ENCODE measurements at regions not wholly inside any gene's neighbourhood (a gene's known extent, or its start where the extent isn't known, plus 50 kb on each side); places are given as distances from the start of the nearest gene placed in this dataset.
A peak's percentile ranks its signal among the peaks of the same experiment; 100 is the strongest.
"Not testable (repeated sequence)": the region's sequence is repeated elsewhere in the genome, so short reads cannot be mapped to it uniquely, and the experiment has no call there.

DNA sequence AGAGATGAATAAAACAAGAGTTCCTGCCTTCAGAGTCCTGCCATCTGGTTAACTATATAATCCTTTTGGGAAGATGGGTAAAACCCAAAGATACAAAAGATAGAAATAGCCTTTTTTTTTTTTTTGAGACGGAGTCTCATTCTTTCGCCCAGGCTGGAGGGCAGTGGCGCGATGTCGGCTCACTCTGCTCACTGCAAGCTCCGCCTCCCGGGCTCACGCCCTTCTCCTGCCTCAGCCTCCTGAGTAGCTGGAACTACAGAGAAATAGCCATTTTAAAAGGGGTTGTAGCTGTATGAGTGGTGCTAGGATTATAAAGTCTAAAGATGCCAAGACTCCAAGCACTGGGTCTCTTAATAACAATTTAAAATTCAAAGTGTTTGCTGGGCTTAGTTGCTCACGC lies 97.2 kb downstream of the KDR start:
- no peak for FAIRE-seq
- no peak for DNase-seq (ENCODE audit: low spot score)

DNA sequence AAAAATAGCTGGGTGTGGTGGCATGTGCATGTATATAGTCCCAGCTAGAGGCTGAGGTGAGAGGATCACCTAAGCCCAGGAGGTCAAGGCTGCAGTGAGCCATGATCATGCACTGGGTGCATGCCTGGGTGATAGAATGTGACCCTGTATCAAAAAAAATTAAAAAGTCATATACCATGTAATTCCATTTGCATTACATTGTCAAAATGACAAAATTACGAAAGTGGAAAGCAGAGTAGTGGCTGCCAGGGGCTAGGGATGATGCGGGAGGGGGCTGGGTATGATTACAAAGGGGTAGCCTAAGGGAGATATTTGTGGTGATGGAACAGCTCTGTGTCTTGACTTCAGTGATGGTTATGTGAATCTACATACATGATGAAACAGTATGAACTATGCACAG lies 97.8 kb downstream of the KDR start:
- DNase-seq (ENCODE audit: low spot score) (no peak), FAIRE-seq (no peak)

- not testable (repeated sequence) for FAIRE-seq; DNase-seq (ENCODE audit: low spot score)
Observed at GRCh38 chr4:55025456-55025855, 99.9 kb downstream of the KDR start.

GRCh38 chr4:55023030-55023429 lies 102.4 kb downstream of the KDR start:
- FAIRE-seq = no peak

DNA sequence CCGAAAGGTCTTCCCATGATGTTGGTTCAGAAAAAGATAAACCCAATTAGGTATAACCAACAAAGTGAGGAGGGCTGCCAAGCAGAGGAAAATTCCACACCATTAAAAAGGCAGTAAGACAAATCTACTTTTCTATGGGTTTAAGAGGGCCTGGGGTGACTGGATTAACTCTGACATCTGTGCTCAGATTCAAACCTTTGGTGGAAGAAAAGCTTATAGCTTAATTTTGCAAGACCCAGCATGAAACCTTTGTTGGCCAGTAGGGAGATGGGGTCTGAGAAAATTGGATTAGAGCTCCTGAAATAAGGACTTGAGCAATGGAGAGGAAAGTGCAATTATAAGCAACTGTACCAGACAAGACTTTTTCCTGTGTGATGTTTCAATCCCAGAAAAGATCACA lies 104.2 kb downstream of the KDR start:
- DNase-seq (ENCODE audit: low spot score) (no peak), FAIRE-seq (no peak)

More at GRCh38 chr4:55023030-55023429, 102.4 kb downstream of the KDR start:
- no peak for DNase-seq (ENCODE audit: low spot score)

- DNase-seq (ENCODE audit: low spot score) = no peak
- no peak for FAIRE-seq
Observed at GRCh38 chr4:55020131-55020530, 105.3 kb downstream of the KDR start.

- no peak for FAIRE-seq
- no peak for DNase-seq (ENCODE audit: low spot score)
Observed at GRCh38 chr4:55018978-55019377, 106.4 kb downstream of the KDR start.

DNA sequence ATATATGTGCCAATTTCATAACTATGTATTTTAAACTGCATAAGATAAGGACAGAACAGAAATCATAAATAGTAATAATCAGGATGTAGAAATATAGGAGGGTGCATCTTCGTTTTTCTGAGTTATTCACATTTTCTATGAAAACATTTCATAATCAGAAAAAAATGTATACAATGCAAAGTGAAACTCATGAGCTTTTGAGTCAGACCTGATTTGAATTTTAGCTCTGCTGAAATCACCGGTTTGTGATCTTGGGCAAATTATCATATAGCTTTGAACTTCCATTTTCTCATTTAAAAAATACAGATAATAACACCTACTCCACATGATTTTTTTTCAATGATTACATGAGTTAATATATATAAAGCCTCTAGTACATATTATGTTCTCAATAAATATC lies 106.9 kb downstream of the KDR start:
- FAIRE-seq = no peak

GRCh38 chr4:55017406-55017805 lies 108.0 kb downstream of the KDR start:
- FAIRE-seq (no peak), DNase-seq (ENCODE audit: low spot score) (no peak)

More for the DNA sequence above, 106.9 kb downstream of the KDR start:
- no peak for DNase-seq (ENCODE audit: low spot score)

- no peak for FAIRE-seq
- no peak for DNase-seq (ENCODE audit: low spot score)
Observed at GRCh38 chr4:55016131-55016530, 109.3 kb downstream of the KDR start.

DNA sequence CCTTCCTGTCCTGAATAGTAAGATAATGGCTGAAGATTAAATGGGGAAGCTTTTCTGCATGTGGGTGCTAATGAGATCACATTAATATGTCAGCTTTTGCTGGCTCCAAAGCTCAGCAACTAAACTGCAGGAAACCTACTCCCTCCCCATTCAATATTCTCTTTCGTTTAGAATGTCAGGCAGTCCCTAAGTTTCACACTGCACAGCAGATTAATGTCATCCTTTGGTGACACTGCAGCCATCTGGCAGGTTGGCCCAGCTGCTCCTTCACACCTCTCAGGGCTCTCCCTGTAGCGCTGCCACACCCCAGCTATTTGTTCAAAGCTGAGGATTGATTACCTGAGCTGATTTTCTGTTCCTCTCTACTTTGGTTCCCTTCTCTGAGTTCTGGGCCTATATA lies 110.5 kb downstream of the KDR start:
- DNase-seq (ENCODE audit: low spot score) (no peak), FAIRE-seq (no peak)

DNA sequence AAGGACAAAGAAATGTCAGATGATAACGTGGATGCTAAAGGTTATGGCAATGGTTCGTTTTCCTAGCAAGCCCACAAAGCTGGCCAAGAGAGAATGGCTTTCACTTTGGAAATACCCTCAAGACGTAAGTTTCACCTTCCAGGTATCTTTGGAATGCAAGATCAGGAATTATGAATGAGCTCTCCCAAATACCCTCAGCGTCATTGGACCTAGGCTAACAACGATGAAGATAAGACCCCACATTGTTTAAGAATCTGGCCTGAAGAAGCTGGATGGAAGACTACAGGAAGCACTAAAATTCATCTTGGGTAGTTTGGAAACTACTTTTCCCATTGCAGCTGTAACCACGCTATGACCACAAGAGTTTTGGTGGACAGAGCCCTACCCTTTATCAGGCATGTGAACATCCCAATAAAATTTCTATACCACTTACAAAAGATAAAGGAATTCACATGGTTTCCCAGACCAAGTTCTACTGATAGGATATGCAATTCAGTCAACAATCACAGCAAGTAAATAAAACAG lies 111.9 kb downstream of the KDR start:
- FAIRE-seq (no peak), DNase-seq (ENCODE audit: low spot score) (no peak)

DNA sequence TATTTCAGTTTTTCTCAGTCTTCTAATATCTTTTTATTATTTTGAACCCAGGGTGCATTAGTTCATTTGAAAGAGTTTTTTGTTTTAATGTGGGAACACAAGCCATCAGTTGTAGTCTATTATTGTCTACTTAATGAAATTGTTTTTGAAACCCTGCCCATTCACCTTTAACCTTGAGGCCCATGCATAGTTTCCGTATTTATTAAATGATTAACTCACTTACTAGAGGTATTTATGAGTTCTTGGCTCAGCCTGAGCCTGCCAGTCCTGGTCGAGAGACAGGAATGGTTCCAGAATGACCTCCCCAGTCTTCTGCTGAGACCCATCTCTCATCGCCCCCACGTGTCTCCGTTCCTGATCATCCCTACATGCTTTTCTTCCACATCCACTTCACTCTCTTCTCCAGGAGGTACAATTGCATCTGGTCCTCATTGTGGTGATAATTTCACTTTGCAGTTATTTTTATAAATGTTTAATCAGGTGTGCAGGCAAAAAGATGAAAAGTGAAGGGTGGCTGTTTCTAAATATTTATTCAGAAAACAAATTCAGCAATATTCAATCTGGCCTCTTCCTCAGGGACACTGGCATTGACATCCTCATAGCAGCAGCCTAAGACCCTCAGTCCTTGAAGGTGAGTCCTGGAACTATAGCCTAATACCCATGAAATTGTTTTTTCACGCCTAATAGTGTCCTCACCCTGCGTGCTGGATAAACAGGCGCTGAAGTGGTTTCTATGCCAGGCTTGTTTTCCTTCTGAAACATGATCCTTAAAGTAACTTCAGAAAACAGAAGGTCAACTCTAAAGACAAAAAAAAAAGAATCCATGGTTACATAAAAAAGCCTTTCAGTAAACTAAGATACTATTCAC lies 112.8 kb downstream of the KDR start:
- no peak for FAIRE-seq
- DNase-seq (ENCODE audit: low spot score) = no peak

DNA sequence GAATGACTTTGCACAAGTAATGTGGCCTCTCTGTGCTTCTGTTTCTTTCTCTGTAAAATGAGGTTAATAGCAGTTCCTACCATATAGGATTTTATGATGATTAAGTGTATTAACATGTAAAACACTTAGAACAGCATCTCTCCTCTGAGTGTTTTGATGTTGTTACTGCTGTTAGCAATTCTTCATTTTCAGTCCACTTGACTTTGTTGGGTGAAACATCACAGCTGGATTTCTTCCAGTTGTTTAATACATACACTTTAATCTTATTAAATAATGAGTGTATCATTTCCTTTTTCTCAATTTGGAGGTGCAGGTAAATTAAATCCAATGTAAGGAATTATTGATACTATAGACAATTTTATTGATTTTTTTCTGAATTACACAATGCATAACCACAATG lies 113.6 kb downstream of the KDR start:
- FAIRE-seq (no peak), DNase-seq (ENCODE audit: low spot score) (no peak)

DNA sequence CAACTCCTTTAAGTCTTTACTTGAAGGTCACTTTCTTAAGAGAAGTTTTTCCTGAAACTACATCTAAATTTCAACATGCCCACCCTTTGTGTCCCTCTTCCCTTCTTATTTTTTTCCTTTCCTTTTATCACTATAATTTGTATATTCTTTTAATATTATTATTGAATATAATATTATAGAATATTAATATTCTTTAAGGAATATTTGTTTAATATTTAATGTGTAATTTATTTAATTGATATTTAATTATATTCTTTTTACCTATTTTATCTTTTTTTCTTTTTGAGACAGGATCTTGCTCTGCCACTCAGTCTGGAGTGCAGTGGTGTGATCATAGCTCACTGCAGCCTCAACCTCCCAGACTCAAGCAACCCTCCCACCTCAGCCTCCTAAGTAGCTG lies 114.8 kb downstream of the KDR start:
- FAIRE-seq (peak; percentile 4), DNase-seq (ENCODE audit: low spot score) (no peak)

GRCh38 chr4:55008166-55009056 lies 117.0 kb downstream of the KDR start:
- FAIRE-seq = no peak
- DNase-seq (ENCODE audit: low spot score) = no peak

DNA sequence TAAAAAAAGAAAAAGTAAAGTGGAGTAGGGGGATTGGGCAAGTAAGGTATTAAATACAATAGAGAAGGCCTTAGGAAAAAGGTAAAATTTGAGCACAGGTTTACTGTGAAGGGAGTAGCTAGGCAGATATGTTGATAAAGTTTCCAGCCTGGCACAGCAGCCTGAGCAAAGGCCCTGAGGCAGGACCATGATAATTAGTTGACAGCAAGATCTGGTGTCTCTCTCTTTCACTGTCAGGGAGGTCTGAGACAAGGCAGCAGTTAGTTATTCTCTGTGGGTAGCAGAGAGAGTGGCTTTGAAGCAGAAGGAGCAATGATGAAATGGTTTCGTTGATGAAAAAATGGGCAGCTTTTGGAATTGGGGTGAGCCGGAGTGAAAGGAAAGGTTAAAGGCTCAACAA lies 119.5 kb downstream of the KDR start:
- FAIRE-seq = no peak
- DNase-seq (ENCODE audit: low spot score) = no peak

GRCh38 chr4:55004831-55005230 lies 120.6 kb downstream of the KDR start:
- no peak for FAIRE-seq

GRCh38 chr4:55002431-55002830 lies 123.0 kb downstream of the KDR start:
- FAIRE-seq (no peak), DNase-seq (ENCODE audit: low spot score) (no peak)

More at GRCh38 chr4:55004831-55005230, 120.6 kb downstream of the KDR start:
- no peak for DNase-seq (ENCODE audit: low spot score)

DNA sequence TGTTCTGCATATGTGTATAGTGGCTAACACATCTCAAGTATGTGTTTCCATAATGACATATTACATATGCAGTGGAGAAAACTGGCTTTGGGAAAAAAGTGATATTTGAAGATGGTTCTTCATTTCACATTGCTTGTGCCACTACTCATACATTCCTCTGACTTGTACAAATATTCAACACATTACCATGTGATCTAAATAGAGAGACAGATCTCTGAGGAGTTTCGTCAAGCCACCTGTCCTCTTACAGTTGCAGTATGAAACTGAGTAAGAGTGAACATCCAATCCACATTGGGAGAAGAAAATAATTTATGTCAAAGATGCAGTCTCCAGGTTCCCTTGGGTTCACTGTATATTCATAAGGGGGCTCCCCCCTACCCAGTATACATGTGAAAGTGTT lies 123.9 kb downstream of the KDR start:
- FAIRE-seq = no peak
- DNase-seq (ENCODE audit: low spot score) = no peak

GRCh38 chr4:54999003-54999402 lies 126.4 kb downstream of the KDR start:
- DNase-seq (ENCODE audit: low spot score) = no peak
- FAIRE-seq = no peak

GRCh38 chr4:54993473-54994026 lies 131.8 kb downstream of the KDR start:
- not testable (repeated sequence) for FAIRE-seq

More at GRCh38 chr4:54993473-54994026, 131.8 kb downstream of the KDR start:
- not testable (repeated sequence) for DNase-seq (ENCODE audit: low spot score)
